Endothelial cell of umbilical vein (primary cell): ENCODE measurements at regions not wholly inside any gene's neighbourhood (a gene's known extent, or its start where the extent isn't known, plus 50 kb on each side); places are given as distances from the start of the nearest gene placed in this dataset.

Experiments
- BruUV-seq: library from RNA; stranded (reverse); fragments of 400-500 nt; replicated peaks from 2 replicates; lab custom pipeline; 2021; lab: Mats Ljungman, UMichigan
- CTCF ChIA-PET: fragments of 300-600, 350-600 bp; sonication (Branson Sonifier 250); formaldehyde crosslinking; loops from one replicate; lab custom pipeline; 2021; ENCODE audit warnings: antibody characterized with exemption, inconsistent platforms; lab: Charles Lee
- POLR2A ChIA-PET: fragments of 300-600, 350-600 bp; sonication (Branson Sonifier 250); formaldehyde crosslinking; loops from one replicate; lab custom pipeline; 2021; ENCODE audit warnings: antibody characterized with exemption, inconsistent platforms; lab: Charles Lee
- DNase-seq: peaks from one replicate; pipeline ENCODE4 v3.0.0-alpha.2; 2011; ENCODE audit warnings: low read depth, low spot score
- FAIRE-seq: peaks from 2 replicates; lab custom pipeline; 2011; peaks lifted over from hg19 to GRCh38; lab: Jason Lieb, UNC
- H2AFZ ChIP-seq: 2 replicates; pipeline ENCODE4 v1.6.0; 2012; ENCODE audit warnings: low read depth, low read length, control low read depth, inconsistent platforms
- H3K27ac ChIP-seq: 2 replicates; pipeline ENCODE4 v1.5.1; 2011; ENCODE audit warnings: low read depth, mild to moderate bottlenecking, control low read depth, low read length, moderate library complexity; ENCODE audit not compliant: insufficient read depth
- H3K27me3 ChIP-seq, 2 experiments: 2 replicates each; pipeline versions ENCODE4 v1.6.0 to v1.6.1; 2011; ENCODE audit warnings: low read length in 2 of 2, mixed read lengths in 1 of 2; ENCODE audit not compliant: control insufficient read depth in 2 of 2, insufficient read depth in 2 of 2
- H3K36me3 ChIP-seq, 2 experiments: 2 replicates in 1 of 2; 3 replicates in 1 of 2; pipeline ENCODE4 v1.5.1; 2011; ENCODE audit warnings: low read length in 2 of 2, mild to moderate bottlenecking in 1 of 2, moderate library complexity in 1 of 2; ENCODE audit not compliant: control insufficient read depth in 2 of 2, insufficient read depth in 2 of 2; ENCODE audit errors: extremely low read depth in 1 of 2
- H3K4me1 ChIP-seq: 3 replicates; pipeline ENCODE4 v1.5.1; 2011; ENCODE audit warnings: mild to moderate bottlenecking, low read length; ENCODE audit not compliant: control insufficient read depth, insufficient read depth; ENCODE audit errors: extremely low read depth
- H3K4me2 ChIP-seq: 2 replicates; pipeline ENCODE4 v1.6.1; 2011; ENCODE audit warnings: low read length, control low read depth, mixed read lengths; ENCODE audit not compliant: insufficient read depth
- H3K4me3 ChIP-seq, 3 experiments: fragments of 200-600 bp in 1 of 3; sonication (generic), shearing (Covaris generic) in 1 of 3; replicated peaks in 1 of 3; 2 replicates each; pipeline ENCODE4 v1.5.1; 2011 to 2016; ENCODE audit warnings: control low read depth in 3 of 3, low read length in 3 of 3, mild to moderate bottlenecking in 2 of 3, inconsistent platforms in 1 of 3, low read depth in 1 of 3, moderate library complexity in 1 of 3; ENCODE audit not compliant: insufficient read depth in 1 of 3
- H3K79me2 ChIP-seq: 2 replicates; pipeline ENCODE4 v1.6.0; 2012; ENCODE audit warnings: low read length, inconsistent platforms; ENCODE audit not compliant: control insufficient read depth, insufficient read depth
- H3K9ac ChIP-seq: replicated peaks from 2 replicates; pipeline ENCODE3; 2011; ENCODE audit warnings: low read length, control low read depth; ENCODE audit not compliant: insufficient read depth; ENCODE audit errors: extremely low read depth
- H3K9me1 ChIP-seq: replicated peaks from 3 replicates; pipeline ENCODE4 v1.6.0; 2011; ENCODE audit warnings: mild to moderate bottlenecking, low read length; ENCODE audit not compliant: control insufficient read depth, insufficient read depth; ENCODE audit errors: extremely low read depth
- H3K9me3 ChIP-seq: replicated peaks from 2 replicates; pipeline ENCODE4 v1.5.1; 2012; ENCODE audit warnings: low read length, inconsistent platforms; ENCODE audit not compliant: control insufficient read depth, insufficient read depth
- H4K20me1 ChIP-seq: replicated peaks from 2 replicates; pipeline ENCODE3; 2011; ENCODE audit warnings: mild to moderate bottlenecking, low read length; ENCODE audit not compliant: control insufficient read depth, insufficient read depth; ENCODE audit errors: extremely low read depth
- EZH2 ChIP-seq: IDR thresholded peaks from 2 replicates; pipeline ENCODE4 v1.6.1; 2012; ENCODE audit warnings: borderline replicate concordance, low read depth, mild to moderate bottlenecking, moderate library complexity, low read length, inconsistent platforms; ENCODE audit not compliant: severe bottlenecking
- FOS ChIP-seq: IDR thresholded peaks from 2 replicates; pipeline ENCODE4 v1.6.1; 2011; ENCODE audit warnings: mild to moderate bottlenecking, low read length, moderate library complexity, borderline replicate concordance; ENCODE audit not compliant: insufficient read depth
- GATA2 ChIP-seq: IDR thresholded peaks from 2 replicates; pipeline ENCODE4 v1.7.0; 2011; ENCODE audit warnings: low read depth, mild to moderate bottlenecking, moderate library complexity, mixed read lengths, low read length; ENCODE audit not compliant: insufficient read length, insufficient read depth
- POLR2A ChIP-seq: IDR thresholded peaks from 2 replicates; pipeline ENCODE4 v1.6.1; 2012; ENCODE audit warnings: low read depth, mild to moderate bottlenecking, control low read depth, low read length
- POLR2AphosphoS5 ChIP-seq: IDR thresholded peaks from 2 replicates; pipeline ENCODE4 v1.6.1; 2012; ENCODE audit warnings: low read depth, mild to moderate bottlenecking, control low read depth, low read length, moderate library complexity; ENCODE audit not compliant: insufficient read depth
- dilution Hi-C: fragments of 300-500 bp; cut with MboI; formaldehyde crosslinking; loops from one replicate; pipeline ENCODE4 v1.15.0; 2019; ENCODE audit warnings: low sequenced_read_pairs; ENCODE audit not compliant: extremely low pct_ligation_motif_present
- intact Hi-C: fragments of 100-400 bp; cut with micrococcal nuclease; formaldehyde crosslinking; loops from one replicate; pipeline ENCODE4 v1.10.0; 2022
- TF ChIP-seq, protein P1 (sequence below), 2 donors: IDR thresholded peaks; 1 replicate in 1 of 2; 2 replicates in 1 of 2; pipeline ENCODE4 v1.5.1; 2011; ENCODE audit warnings: low read length in 2 of 2, mild to moderate bottlenecking in 2 of 2, moderate library complexity in 2 of 2, control low read depth in 1 of 2, inconsistent platforms in 1 of 2, low read depth in 1 of 2; ENCODE audit not compliant: insufficient read depth in 1 of 2; ENCODE audit errors: extremely low read depth in 1 of 2

DNA sequence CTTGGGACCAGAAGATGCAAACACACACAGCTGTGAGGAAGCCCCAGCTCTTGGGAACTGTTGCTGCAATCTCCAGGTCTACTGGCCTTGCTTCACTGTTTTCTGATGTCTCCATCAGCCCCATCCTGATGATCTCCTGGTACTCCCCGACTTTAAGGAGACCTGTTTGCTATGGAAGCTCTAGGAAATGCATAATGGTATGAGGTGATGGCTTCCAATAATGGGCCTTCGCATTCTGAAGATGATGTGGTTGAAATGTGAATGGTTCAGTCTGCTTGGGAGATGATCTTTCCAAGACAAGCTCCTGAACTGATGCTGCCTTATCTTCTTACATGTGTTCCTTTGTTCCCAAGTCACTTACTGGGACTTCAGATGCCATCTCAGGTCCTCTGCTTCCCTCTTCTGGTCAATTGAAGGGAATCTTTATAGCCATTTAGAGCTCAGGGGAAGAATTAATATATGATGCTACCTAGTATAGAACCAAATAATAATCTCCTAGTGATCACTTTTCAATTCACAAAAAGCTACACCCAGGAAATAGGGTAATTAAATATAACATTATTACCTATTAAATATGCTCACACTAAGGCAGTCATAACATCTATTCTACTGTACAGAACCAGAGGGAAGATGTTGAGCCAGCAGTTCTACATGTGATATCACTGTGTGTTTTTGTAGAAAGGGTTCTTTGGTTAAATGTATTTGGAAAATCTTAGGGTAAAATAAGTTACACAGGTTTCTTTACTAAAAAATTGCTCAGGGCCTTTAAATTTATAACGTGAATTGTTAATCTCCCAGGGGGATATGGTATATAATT lies 73.9 kb upstream of the VTCN1 start:
- H3K4me1 ChIP-seq: no peaks in the 10 kb centered on the region
- no peaks in the 10 kb centered on the region for H3K36me3 ChIP-seq
- ChIA-PET CTCF (interaction anchor here (0.6 to 3.2 kb wide), 21 partner anchors 11 to 710 kb away, joined by 3 to 68 read pairs (median 4); partner anchors contain the start of gene TTF2), POLR2A (no interaction called here)
- H3K9me3 ChIP-seq: no peaks in the 10 kb centered on the region
- no peak overlapping the region for H3K4me3 ChIP-seq
- no peak overlapping the region for H3K4me2 ChIP-seq
- no peak overlapping the region for H3K27ac ChIP-seq
- TF ChIP-seq FOS: no peak
- no peak for TF ChIP-seq POLR2A
- TF ChIP-seq, protein P1, sequence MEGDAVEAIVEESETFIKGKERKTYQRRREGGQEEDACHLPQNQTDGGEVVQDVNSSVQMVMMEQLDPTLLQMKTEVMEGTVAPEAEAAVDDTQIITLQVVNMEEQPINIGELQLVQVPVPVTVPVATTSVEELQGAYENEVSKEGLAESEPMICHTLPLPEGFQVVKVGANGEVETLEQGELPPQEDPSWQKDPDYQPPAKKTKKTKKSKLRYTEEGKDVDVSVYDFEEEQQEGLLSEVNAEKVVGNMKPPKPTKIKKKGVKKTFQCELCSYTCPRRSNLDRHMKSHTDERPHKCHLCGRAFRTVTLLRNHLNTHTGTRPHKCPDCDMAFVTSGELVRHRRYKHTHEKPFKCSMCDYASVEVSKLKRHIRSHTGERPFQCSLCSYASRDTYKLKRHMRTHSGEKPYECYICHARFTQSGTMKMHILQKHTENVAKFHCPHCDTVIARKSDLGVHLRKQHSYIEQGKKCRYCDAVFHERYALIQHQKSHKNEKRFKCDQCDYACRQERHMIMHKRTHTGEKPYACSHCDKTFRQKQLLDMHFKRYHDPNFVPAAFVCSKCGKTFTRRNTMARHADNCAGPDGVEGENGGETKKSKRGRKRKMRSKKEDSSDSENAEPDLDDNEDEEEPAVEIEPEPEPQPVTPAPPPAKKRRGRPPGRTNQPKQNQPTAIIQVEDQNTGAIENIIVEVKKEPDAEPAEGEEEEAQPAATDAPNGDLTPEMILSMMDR (IDR thresholded peaks at IDR 0.05; ENCODE audit: extremely low read depth in 1 of 2, insufficient read depth in 1 of 2, low read depth in 1 of 2, low read length in 2 of 2): peak in 1 of 2 donors; percentile 17
- TF ChIP-seq GATA2: no peak
- no peak for TF ChIP-seq EZH2
- TF ChIP-seq POLR2AphosphoS5: no peak
- intact Hi-C loops (loop anchor here (2.0 kb wide), 1 partner anchor 156 kb away; no protein-coding TSS in a partner anchor), dilution Hi-C loops (no loop called here)
- BruUV-seq: no TSS peak
- H3K9ac ChIP-seq: no peak overlapping the region
- no peak for FAIRE-seq
- H3K9me1 ChIP-seq: no peaks in the 10 kb centered on the region
- DNase-seq: peak; percentile 39
- peaks cover 0 to 1% of the 10 kb centered on the region in 2 experiments for H3K27me3 ChIP-seq
- H2AFZ ChIP-seq: no peak overlapping the region
- H4K20me1 ChIP-seq: no peaks in the 10 kb centered on the region
- no peaks in the 10 kb centered on the region for H3K79me2 ChIP-seq
